ENCODE measurements at regions not wholly inside any gene's neighbourhood (a gene's known extent, or its start where the extent isn't known, plus 50 kb on each side); places are given as distances from the start of the nearest gene placed in this dataset.

DNA sequence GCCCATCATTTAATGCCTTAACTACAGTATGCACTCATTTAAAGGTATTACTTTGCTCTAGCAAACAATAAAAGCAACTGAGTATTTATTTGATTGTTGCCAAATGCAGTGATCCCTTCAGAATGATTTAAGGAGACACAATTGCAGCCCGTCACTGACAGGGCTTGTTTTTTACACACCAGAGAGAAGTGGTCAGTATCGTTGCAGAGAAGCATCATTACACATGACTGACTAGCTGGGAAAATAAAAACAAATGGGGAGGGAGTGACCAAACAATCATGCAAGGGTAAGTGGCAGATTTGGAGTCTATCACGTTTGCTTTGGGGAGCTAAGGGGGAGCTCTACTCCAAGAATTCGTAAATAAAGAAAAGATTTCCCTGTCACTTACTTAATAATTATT is 1685.3 kb upstream of the TENM3 start:
- DNase-seq, result no peak

GRCh38 chr4:180558427-180558826 is 1684.8 kb upstream of the TENM3 start:
- ATAC-seq, result no peak
- Histone ChIP-seq H3K9me3 (ENCODE audit: control insufficient read depth, low read length) (no peaks in the 10 kb centered on the region), H3K4me3 (ENCODE audit: low read length) (no peak overlapping the region), H3K4me1 (ENCODE audit: control insufficient read depth, insufficient read depth, low read length) (no peaks in the 10 kb centered on the region), H3K27me3 (ENCODE audit: control insufficient read depth, insufficient read depth) (no peaks in the 10 kb centered on the region), H3K27ac (ENCODE audit: low read length) (no peak overlapping the region)
- intact Hi-C loops (cut with DNase I), result no loop called here
- DNase-seq, result no peak
- 68% methylated on average over 7 of the region's 7 CpGs for WGBS

More for the DNA sequence above, 1685.3 kb upstream of the TENM3 start:
- intact Hi-C loops (cut with DNase I), result no loop called here
- no peak for ATAC-seq
- H3K27me3 ChIP-seq (ENCODE audit: control insufficient read depth, insufficient read depth), result no peaks in the 10 kb centered on the region
- 68% methylated on average over 4 of the region's 4 CpGs for WGBS
- no peaks in the 10 kb centered on the region for H3K9me3 ChIP-seq (ENCODE audit: control insufficient read depth, low read length)
- H3K27ac ChIP-seq (ENCODE audit: low read length), result no peak overlapping the region
- H3K4me1 ChIP-seq (ENCODE audit: control insufficient read depth, insufficient read depth, low read length), result no peaks in the 10 kb centered on the region
- no peak overlapping the region for H3K4me3 ChIP-seq (ENCODE audit: low read length)

DNA sequence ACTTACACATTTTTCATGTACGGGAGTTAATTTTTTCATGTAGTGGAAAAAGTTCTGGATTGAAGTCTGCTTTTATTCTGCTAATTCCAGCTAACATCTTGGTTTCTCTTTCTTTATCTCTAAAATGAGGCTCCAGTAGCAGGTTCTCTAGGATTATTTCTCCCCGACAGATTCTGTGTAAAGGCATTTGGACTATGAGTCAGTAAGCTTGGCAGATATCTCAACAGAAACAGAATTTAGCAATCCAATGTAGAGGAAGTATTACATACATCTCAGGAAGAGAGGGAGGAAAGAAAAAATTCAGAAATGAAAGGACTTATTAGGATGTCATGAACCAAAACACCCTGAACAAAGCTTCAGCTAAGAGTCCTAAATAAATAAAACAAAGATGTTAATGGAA is 1682.3 kb upstream of the TENM3 start:
- 35% methylated on average over 2 of the region's 2 CpGs for WGBS
- ATAC-seq, result no peak
- Histone ChIP-seq H3K9me3 (ENCODE audit: control insufficient read depth, low read length) (no peaks in the 10 kb centered on the region), H3K27ac (ENCODE audit: low read length) (no peak overlapping the region), H3K4me1 (ENCODE audit: control insufficient read depth, insufficient read depth, low read length) (no peaks in the 10 kb centered on the region), H3K4me3 (ENCODE audit: low read length) (no peak overlapping the region), H3K27me3 (ENCODE audit: control insufficient read depth, insufficient read depth) (no peaks in the 10 kb centered on the region)
- DNase-seq, result no peak
- intact Hi-C loops (cut with DNase I), result no loop called here

DNA sequence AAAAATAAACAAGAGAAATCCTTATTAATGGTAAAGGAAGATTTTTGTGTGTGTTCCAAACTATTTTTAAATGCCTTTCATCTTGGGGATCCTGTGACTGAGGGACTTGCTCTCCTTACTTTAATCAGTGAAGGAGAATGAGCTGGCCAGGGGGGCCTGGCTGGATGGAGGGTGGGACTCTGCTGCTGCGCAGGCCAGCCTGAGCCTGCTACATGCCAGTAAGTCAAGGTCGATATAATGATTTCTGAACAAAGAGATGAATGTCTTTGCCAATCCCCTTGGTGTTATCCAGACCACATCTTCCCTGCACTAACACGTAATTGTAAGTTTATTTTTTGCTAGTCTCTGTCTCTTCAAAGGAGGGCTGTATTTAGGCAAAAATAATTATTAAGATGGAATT is 1679.2 kb upstream of the TENM3 start:
- DNase-seq, result no peak

GRCh38 chr4:180564448-180564847 is 1678.8 kb upstream of the TENM3 start:
- ATAC-seq (no peak), DNase-seq (no peak)
- intact Hi-C loops (cut with DNase I), result no loop called here
- WGBS, result 62% methylated on average over 5 of the region's 5 CpGs
- Histone ChIP-seq H3K27ac (ENCODE audit: low read length) (no peak overlapping the region), H3K4me1 (ENCODE audit: control insufficient read depth, insufficient read depth, low read length) (no peaks in the 10 kb centered on the region), H3K9me3 (ENCODE audit: control insufficient read depth, low read length) (no peaks in the 10 kb centered on the region), H3K27me3 (ENCODE audit: control insufficient read depth, insufficient read depth) (no peaks in the 10 kb centered on the region), H3K4me3 (ENCODE audit: low read length) (no peak overlapping the region)

More for the DNA sequence above, 1679.2 kb upstream of the TENM3 start:
- WGBS, result 60% methylated on average over 3 of the region's 3 CpGs
- no peaks in the 10 kb centered on the region for H3K9me3 ChIP-seq (ENCODE audit: control insufficient read depth, low read length)
- no peaks in the 10 kb centered on the region for H3K4me1 ChIP-seq (ENCODE audit: control insufficient read depth, insufficient read depth, low read length)
- no peaks in the 10 kb centered on the region for H3K27me3 ChIP-seq (ENCODE audit: control insufficient read depth, insufficient read depth)
- intact Hi-C loops (cut with DNase I), result no loop called here
- H3K4me3 ChIP-seq (ENCODE audit: low read length), result no peak overlapping the region
- no peak overlapping the region for H3K27ac ChIP-seq (ENCODE audit: low read length)
- no peak for ATAC-seq

GRCh38 chr4:180565856-180566431 is 1677.3 kb upstream of the TENM3 start:
- Histone ChIP-seq H3K4me3 (ENCODE audit: low read length) (no peak overlapping the region), H3K27me3 (ENCODE audit: control insufficient read depth, insufficient read depth) (no peaks in the 10 kb centered on the region), H3K27ac (ENCODE audit: low read length) (no peak overlapping the region), H3K9me3 (ENCODE audit: control insufficient read depth, low read length) (no peaks in the 10 kb centered on the region), H3K4me1 (ENCODE audit: control insufficient read depth, insufficient read depth, low read length) (no peaks in the 10 kb centered on the region)
- DNase-seq (no peak), ATAC-seq (no peak)
- intact Hi-C loops (cut with DNase I), result no loop called here
- 68% methylated on average over 2 of the region's 2 CpGs for WGBS

- Histone ChIP-seq H3K9me3 (ENCODE audit: control insufficient read depth, low read length) (no peaks in the 10 kb centered on the region), H3K27me3 (ENCODE audit: control insufficient read depth, insufficient read depth) (no peaks in the 10 kb centered on the region), H3K27ac (ENCODE audit: low read length) (no peak overlapping the region), H3K4me1 (ENCODE audit: control insufficient read depth, insufficient read depth, low read length) (no peaks in the 10 kb centered on the region), H3K4me3 (ENCODE audit: low read length) (no peak overlapping the region)
- DNase-seq (no peak), ATAC-seq (no peak)
- intact Hi-C loops (cut with DNase I), result no loop called here
- 73% methylated on average over 2 of the region's 2 CpGs for whole genome bisulfite sequencing
Measured at GRCh38 chr4:180566492-180566891, 1676.7 kb upstream of the TENM3 start.

GRCh38 chr4:180567080-180567479 is 1676.1 kb upstream of the TENM3 start:
- no peaks in the 10 kb centered on the region for H3K9me3 ChIP-seq (ENCODE audit: control insufficient read depth, low read length)
- ATAC-seq (no peak), DNase-seq (no peak)
- H3K4me1 ChIP-seq (ENCODE audit: control insufficient read depth, insufficient read depth, low read length), result no peaks in the 10 kb centered on the region
- H3K4me3 ChIP-seq (ENCODE audit: low read length), result no peak overlapping the region
- no peak overlapping the region for H3K27ac ChIP-seq (ENCODE audit: low read length)
- no peaks in the 10 kb centered on the region for H3K27me3 ChIP-seq (ENCODE audit: control insufficient read depth, insufficient read depth)
- 93% methylated on average over 7 of the region's 7 CpGs for WGBS
- intact Hi-C loops (cut with DNase I), result no loop called here

DNA sequence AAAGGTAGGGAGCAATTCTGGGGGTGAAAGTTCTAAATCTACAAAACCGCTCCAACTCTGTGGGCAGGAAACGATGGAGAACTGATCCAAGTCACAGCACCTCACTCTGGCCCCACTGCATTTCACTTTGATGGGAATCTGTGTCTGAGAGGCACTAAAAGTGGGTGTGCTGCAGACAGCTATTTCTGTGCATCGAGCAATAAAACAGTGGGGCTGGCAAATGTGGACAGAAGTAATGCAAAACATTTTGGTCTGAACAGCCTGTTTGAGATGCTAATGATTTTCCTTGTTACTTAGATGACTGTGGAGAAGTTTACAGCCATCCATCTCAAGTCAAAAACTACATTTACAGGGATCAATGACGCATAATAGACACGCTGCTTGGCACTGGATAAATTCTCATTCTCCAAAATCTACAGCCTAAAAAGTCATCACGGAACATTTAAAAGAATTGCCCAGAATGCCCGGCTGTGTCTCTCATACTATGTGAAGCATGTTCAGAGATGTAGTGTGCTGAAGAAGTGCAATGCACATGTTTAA is 1671.6 kb upstream of the TENM3 start:
- intact Hi-C loops (cut with DNase I), result no loop called here
- Histone ChIP-seq H3K4me3 (ENCODE audit: low read length) (no peak overlapping the region), H3K4me1 (ENCODE audit: control insufficient read depth, insufficient read depth, low read length) (no peaks in the 10 kb centered on the region), H3K27ac (ENCODE audit: low read length) (no peak overlapping the region), H3K9me3 (ENCODE audit: control insufficient read depth, low read length) (no peaks in the 10 kb centered on the region), H3K27me3 (ENCODE audit: control insufficient read depth, insufficient read depth) (no peaks in the 10 kb centered on the region)
- 85% methylated on average over 7 of the region's 7 CpGs for WGBS
- DNase-seq (no peak), ATAC-seq (no peak)

DNA sequence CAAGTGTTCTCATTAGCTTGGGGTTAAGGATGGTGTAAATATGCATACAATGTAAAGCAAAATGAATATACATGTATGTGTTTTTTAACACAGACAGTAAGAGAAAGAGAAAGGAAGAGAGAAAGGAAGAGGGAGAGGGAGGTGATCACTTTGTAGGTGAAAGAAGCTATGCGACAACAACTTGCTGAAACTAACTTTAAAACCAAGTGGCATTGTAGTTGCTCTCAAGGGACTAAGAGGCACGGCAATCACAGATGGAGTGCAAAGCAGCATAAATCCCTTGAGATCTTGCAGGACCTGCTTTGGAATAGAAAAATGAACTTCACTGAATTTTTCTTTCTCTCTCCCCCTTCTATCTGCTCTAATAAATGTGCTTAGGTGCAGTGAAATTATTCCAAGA is 1665.0 kb upstream of the TENM3 start:
- no peak for ATAC-seq
- 61% methylated on average over 2 of the region's 2 CpGs for WGBS
- intact Hi-C loops (cut with DNase I), result no loop called here

GRCh38 chr4:180581061-180581460 is 1662.1 kb upstream of the TENM3 start:
- Histone ChIP-seq H3K9me3 (ENCODE audit: control insufficient read depth, low read length) (no peaks in the 10 kb centered on the region), H3K4me3 (ENCODE audit: low read length) (no peak overlapping the region), H3K4me1 (ENCODE audit: control insufficient read depth, insufficient read depth, low read length) (no peaks in the 10 kb centered on the region), H3K27ac (ENCODE audit: low read length) (no peak overlapping the region), H3K27me3 (ENCODE audit: control insufficient read depth, insufficient read depth) (no peaks in the 10 kb centered on the region)
- no peak for DNase-seq
- ATAC-seq, result no peak
- intact Hi-C loops (cut with DNase I), result no loop called here
- 75% methylated on average over 4 of the region's 4 CpGs for WGBS

More for the DNA sequence above, 1665.0 kb upstream of the TENM3 start:
- H3K27ac ChIP-seq (ENCODE audit: low read length), result no peak overlapping the region
- H3K4me1 ChIP-seq (ENCODE audit: control insufficient read depth, insufficient read depth, low read length), result no peaks in the 10 kb centered on the region
- no peak for DNase-seq
- H3K27me3 ChIP-seq (ENCODE audit: control insufficient read depth, insufficient read depth), result no peaks in the 10 kb centered on the region
- no peak overlapping the region for H3K4me3 ChIP-seq (ENCODE audit: low read length)
- no peaks in the 10 kb centered on the region for H3K9me3 ChIP-seq (ENCODE audit: control insufficient read depth, low read length)

DNA sequence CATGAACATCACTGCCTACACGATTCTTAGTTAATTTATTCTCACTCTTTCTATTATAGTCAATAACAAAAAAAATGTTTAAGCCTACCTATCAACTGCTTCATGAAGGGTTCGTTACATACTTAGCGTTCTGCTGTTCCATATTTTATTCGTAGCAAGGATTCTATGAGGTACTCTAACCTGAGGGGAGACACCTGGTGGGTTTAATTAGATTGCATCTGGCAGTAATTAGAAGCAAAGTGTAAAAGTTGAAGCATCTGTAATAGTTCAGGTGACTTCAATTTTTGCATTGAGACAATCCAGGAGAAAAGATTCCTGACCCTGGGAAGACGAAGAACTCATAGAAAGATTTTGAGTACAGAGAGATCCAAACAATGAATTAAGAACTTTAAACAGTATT is 1655.8 kb upstream of the TENM3 start:
- ATAC-seq (no peak), DNase-seq (no peak)
- WGBS, result 67% methylated on average over 5 of the region's 5 CpGs
- H3K27ac ChIP-seq (ENCODE audit: low read length), result no peak overlapping the region
- no peaks in the 10 kb centered on the region for H3K4me1 ChIP-seq (ENCODE audit: control insufficient read depth, insufficient read depth, low read length)
- intact Hi-C loops (cut with DNase I), result no loop called here
- H3K4me3 ChIP-seq (ENCODE audit: low read length), result no peak overlapping the region
- no peaks in the 10 kb centered on the region for H3K9me3 ChIP-seq (ENCODE audit: control insufficient read depth, low read length)
- H3K27me3 ChIP-seq (ENCODE audit: control insufficient read depth, insufficient read depth), result no peaks in the 10 kb centered on the region
